ENCODE measurements at regions not wholly inside any gene's neighbourhood (a gene's known extent, or its start where the extent isn't known, plus 50 kb on each side); places are given as distances from the start of the nearest gene placed in this dataset.

GRCh38 chr9:683509-684021, 157.9 kb upstream of the DMRT1 start (continued):
- TF ChIP-seq AFF4 (CRISPR knock-in tag; IDR thresholded peaks at IDR 0.05) (peak; percentile 25), PBX2 (CRISPR knock-in tag; IDR thresholded peaks at IDR 0.05) (no peak), NKX3-1 (CRISPR knock-in tag; IDR thresholded peaks at IDR 0.05) (peak; percentile 60; the same call in 1 of the 2 replicates), PCBP2 (optimal IDR thresholded peaks at IDR 0.05; ENCODE audit: low read depth, low read length, poor library complexity, severe bottlenecking) (no peak), CEBPB (IDR thresholded peaks at IDR 0.05; ENCODE audit: borderline replicate concordance, low read depth, low read length) (peak; percentile 40), ZNF709 (CRISPR knock-in tag; IDR thresholded peaks at IDR 0.05) (no peak), RBM22 (optimal IDR thresholded peaks at IDR 0.05; ENCODE audit: low read length) (no peak), ZNF687 (CRISPR knock-in tag; IDR thresholded peaks at IDR 0.05) (no peak), CREB1 (IDR thresholded peaks at IDR 0.05) (no peak), CREB1 (CRISPR knock-in tag; IDR thresholded peaks at IDR 0.05) (0 out of 2 replicates have a peak, but pooled peaks have one; percentile 22), ZNF777 (CRISPR knock-in tag; IDR thresholded peaks at IDR 0.05) (no peak), MLX (CRISPR knock-in tag; IDR thresholded peaks at IDR 0.05) (no peak), FOXO4 (CRISPR knock-in tag; conservative IDR thresholded peaks at IDR 0.05) (no peak), ZNF841 (CRISPR knock-in tag; IDR thresholded peaks at IDR 0.05; ENCODE audit: borderline replicate concordance) (0 out of 2 replicates have a peak, but pooled peaks have one; percentile 59), ZNF503 (CRISPR knock-in tag; IDR thresholded peaks at IDR 0.05) (0 out of 2 replicates have a peak, but pooled peaks have one; percentile 29)

All from HepG2 (cell line).